ENCODE measurements at regions not wholly inside any gene's neighbourhood (a gene's known extent, or its start where the extent isn't known, plus 50 kb on each side); places are given as distances from the start of the nearest gene placed in this dataset.

DNA sequence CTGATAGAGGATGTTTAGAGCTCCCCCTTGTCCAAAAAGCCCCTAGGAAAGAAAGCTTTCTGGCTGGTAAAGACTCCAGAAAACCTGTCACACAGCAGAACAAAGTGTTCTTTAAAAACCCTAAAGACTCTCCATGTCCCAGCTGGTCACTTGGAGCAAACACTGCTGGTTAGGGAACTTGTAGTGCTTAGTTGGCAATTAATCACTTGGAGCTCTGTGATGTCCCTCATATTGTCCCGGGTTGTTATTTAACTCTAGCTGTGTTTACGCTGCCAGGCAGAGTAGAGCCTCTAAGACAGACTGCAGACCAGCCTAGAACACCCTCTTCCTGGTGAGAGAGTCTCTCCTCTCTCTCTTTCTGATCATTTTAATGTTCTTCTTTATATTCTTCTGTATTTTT lies 267.3 kb downstream of the BCOR start:
- no peak overlapping the region for H3K4me3 ChIP-seq (ENCODE audit: low read length)
- no peak overlapping the region for H3K27ac ChIP-seq (ENCODE audit: low read length)
- H3K9me3 ChIP-seq (ENCODE audit: control insufficient read depth, low read depth, low read length), result no peaks in the 10 kb centered on the region
- no peaks in the 10 kb centered on the region for H3K36me3 ChIP-seq (ENCODE audit: control insufficient read depth, insufficient read depth, low read length)
- H3K4me1 ChIP-seq (ENCODE audit: control insufficient read depth, insufficient read depth, low read length), result peaks cover 2% of the 10 kb centered on the region
- no CpG with 5 or more reads among the region's 2 CpGs for WGBS (ENCODE audit: insufficient coverage, low lambda C conversion rate)
- DNase-seq, result no peak
- no peaks in the 10 kb centered on the region for H3K27me3 ChIP-seq (ENCODE audit: control insufficient read depth, insufficient read depth, low read length)

DNA sequence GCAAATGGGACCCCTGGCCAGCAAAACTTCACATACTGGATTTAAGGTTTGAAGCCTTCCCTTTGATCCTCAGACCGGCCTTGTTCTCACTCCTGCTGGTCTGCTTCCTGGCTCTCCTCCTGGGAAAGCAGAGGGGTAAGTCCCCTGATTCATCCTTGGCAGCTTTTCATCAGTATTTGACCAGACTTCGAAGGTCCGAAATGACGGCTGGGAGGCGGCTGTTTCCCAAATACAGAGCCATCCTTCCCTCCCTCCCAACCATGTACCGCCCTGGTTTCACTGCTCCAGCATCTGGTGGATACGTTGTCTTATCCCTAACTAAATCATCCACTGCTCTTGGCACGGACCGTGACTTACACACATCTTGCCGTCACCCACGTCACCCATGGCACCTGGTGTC lies 265.5 kb downstream of the BCOR start:
- H3K9me3 ChIP-seq (ENCODE audit: control insufficient read depth, low read depth, low read length), result no peaks in the 10 kb centered on the region
- H3K4me1 ChIP-seq (ENCODE audit: control insufficient read depth, insufficient read depth, low read length), result peaks cover 2% of the 10 kb centered on the region
- no peak overlapping the region for H3K4me3 ChIP-seq (ENCODE audit: low read length)
- H3K36me3 ChIP-seq (ENCODE audit: control insufficient read depth, insufficient read depth, low read length), result no peaks in the 10 kb centered on the region
- WGBS (ENCODE audit: insufficient coverage, low lambda C conversion rate), result no CpG with 5 or more reads among the region's 11 CpGs
- no peaks in the 10 kb centered on the region for H3K27me3 ChIP-seq (ENCODE audit: control insufficient read depth, insufficient read depth, low read length)
- DNase-seq, result no peak
- H3K27ac ChIP-seq (ENCODE audit: low read length), result no peak overlapping the region

DNA sequence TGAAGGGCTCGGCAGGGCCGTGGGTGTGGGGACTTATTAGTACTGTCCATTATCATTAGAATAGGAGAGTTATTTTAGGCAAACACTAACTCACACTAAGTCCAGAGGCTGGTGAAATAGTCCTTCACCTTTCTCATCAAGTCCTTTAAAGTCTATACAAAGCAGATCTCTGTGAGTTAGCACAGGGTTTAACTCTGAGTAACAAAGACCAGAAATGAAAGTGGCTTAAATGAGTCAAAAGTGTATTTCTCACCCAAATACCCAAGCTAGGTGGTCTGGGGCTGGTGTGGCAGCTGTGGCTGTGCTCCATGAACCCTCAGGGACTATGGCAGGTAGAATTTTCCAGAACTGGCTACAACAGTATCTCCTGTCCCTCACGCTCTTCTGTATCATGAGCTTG lies 263.2 kb downstream of the BCOR start:
- Histone ChIP-seq H3K36me3 (ENCODE audit: control insufficient read depth, insufficient read depth, low read length) (no peaks in the 10 kb centered on the region), H3K9me3 (ENCODE audit: control insufficient read depth, low read depth, low read length) (no peaks in the 10 kb centered on the region), H3K27me3 (ENCODE audit: control insufficient read depth, insufficient read depth, low read length) (no peaks in the 10 kb centered on the region), H3K4me3 (ENCODE audit: low read length) (no peak overlapping the region), H3K27ac (ENCODE audit: low read length) (no peak overlapping the region), H3K4me1 (ENCODE audit: control insufficient read depth, insufficient read depth, low read length) (peaks cover 2% of the 10 kb centered on the region)
- DNase-seq, result no peak
- no CpG with 5 or more reads among the region's 3 CpGs for WGBS (ENCODE audit: insufficient coverage, low lambda C conversion rate)

DNA sequence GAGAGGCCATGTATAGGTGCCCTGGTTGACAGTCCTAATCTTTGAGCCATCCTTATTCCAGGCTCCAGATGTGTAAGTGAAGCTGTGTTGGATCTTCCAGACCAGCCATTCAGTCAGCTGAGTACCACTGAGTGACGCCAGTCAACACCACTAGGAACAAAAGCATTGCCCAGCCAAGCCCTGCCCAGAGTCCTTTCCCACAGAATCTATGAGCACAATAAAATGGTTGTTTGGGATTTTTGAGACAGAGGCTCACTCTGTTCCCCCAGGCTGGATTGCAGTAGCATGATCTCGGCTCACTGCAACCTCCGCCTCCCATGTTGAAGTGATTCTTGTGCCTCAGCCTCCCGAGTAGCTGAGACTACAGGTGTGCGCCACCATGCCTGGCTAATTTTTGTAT lies 262.5 kb downstream of the BCOR start:
- H3K36me3 ChIP-seq (ENCODE audit: control insufficient read depth, insufficient read depth, low read length), result no peaks in the 10 kb centered on the region
- H3K9me3 ChIP-seq (ENCODE audit: control insufficient read depth, low read depth, low read length), result no peaks in the 10 kb centered on the region
- no CpG with 5 or more reads among the region's 5 CpGs for WGBS (ENCODE audit: insufficient coverage, low lambda C conversion rate)
- H3K27ac ChIP-seq (ENCODE audit: low read length), result no peak overlapping the region
- no peak for DNase-seq
- H3K4me1 ChIP-seq (ENCODE audit: control insufficient read depth, insufficient read depth, low read length), result no peaks in the 10 kb centered on the region
- no peaks in the 10 kb centered on the region for H3K27me3 ChIP-seq (ENCODE audit: control insufficient read depth, insufficient read depth, low read length)
- no peak overlapping the region for H3K4me3 ChIP-seq (ENCODE audit: low read length)

DNA sequence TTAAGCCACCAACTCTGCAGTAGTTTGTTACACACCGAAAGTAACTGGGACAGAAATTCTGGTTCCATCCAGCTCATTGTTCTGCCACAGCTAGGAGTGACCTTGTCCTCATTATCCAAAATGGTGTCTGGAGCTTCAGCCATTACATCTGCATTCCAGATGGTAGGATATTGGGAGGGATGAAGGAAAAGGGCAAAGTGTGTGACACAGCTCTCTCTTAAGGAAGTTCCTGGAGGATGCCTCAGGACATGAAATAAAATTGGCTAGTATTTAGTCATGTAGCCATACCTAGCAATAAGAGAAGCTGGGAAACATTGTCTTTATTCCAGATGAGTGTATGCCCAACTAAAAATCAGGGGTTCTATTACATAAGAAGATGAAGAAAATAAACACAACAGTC lies 262.0 kb downstream of the BCOR start:
- H3K27ac ChIP-seq (ENCODE audit: low read length), result no peak overlapping the region
- H3K9me3 ChIP-seq (ENCODE audit: control insufficient read depth, low read depth, low read length), result no peaks in the 10 kb centered on the region
- H3K4me3 ChIP-seq (ENCODE audit: low read length), result no peak overlapping the region
- no peaks in the 10 kb centered on the region for H3K4me1 ChIP-seq (ENCODE audit: control insufficient read depth, insufficient read depth, low read length)
- DNase-seq, result no peak
- H3K36me3 ChIP-seq (ENCODE audit: control insufficient read depth, insufficient read depth, low read length), result no peaks in the 10 kb centered on the region
- WGBS (ENCODE audit: insufficient coverage, low lambda C conversion rate), result no CpG with 5 or more reads among the region's 1 CpG
- no peaks in the 10 kb centered on the region for H3K27me3 ChIP-seq (ENCODE audit: control insufficient read depth, insufficient read depth, low read length)

DNA sequence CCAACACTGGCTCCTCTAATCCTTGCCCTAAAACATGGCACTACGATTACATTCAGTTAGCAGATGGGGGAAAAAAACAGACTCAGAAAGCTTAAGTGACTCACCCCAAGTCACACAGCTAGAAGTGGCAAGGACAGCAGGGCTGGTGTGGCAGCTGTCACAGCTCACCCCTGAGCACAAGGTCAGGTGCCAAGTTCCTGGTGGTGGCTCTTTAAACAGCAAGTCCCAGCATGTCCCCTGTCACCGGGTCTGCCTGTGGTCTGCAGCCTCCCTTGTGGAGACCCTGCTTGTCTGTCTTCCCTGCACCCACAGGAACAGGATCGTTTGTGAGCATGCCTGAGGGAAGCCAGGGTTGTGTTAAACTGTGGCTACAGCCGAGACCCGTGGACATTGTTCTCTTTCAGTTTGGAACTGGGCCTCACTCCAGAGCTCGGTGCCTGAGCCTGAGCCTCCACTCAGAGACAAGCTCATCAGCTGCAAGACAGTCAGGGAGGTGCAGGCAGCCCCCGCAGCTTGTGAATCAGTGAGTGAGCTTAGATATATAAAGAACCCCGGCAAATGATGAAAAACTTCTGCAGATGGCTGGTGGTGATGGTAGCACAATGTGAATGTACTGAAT lies 260.8 kb downstream of the BCOR start:
- Histone ChIP-seq H3K36me3 (ENCODE audit: control insufficient read depth, insufficient read depth, low read length) (no peaks in the 10 kb centered on the region), H3K9me3 (ENCODE audit: control insufficient read depth, low read depth, low read length) (no peaks in the 10 kb centered on the region), H3K4me3 (ENCODE audit: low read length) (no peak overlapping the region), H3K27ac (ENCODE audit: low read length) (no peak overlapping the region), H3K4me1 (ENCODE audit: control insufficient read depth, insufficient read depth, low read length) (no peaks in the 10 kb centered on the region), H3K27me3 (ENCODE audit: control insufficient read depth, insufficient read depth, low read length) (no peaks in the 10 kb centered on the region)
- DNase-seq, result no peak
- no CpG with 5 or more reads among the region's 8 CpGs for WGBS (ENCODE audit: insufficient coverage, low lambda C conversion rate)

DNA sequence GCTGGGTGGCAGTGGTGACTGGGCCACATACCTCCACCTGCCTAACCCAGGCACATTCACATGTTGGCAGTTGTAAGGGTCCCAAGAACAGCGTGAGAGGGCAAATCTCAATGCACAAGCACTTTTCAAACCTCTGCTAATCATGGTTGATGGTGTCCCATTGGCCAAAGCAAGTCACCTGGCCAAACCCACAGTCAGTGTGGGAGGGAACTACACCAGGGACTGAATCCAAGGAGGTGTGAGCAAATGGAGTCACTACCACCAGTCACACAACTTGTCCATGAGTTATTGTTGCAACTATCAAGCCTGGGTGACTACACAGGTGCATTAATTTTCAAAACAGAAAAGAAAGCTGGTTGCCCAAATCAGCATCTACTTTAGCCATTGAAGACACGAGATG lies 260.1 kb downstream of the BCOR start:
- Histone ChIP-seq H3K4me1 (ENCODE audit: control insufficient read depth, insufficient read depth, low read length) (no peaks in the 10 kb centered on the region), H3K27ac (ENCODE audit: low read length) (no peak overlapping the region), H3K27me3 (ENCODE audit: control insufficient read depth, insufficient read depth, low read length) (no peaks in the 10 kb centered on the region), H3K4me3 (ENCODE audit: low read length) (no peak overlapping the region), H3K9me3 (ENCODE audit: control insufficient read depth, low read depth, low read length) (no peaks in the 10 kb centered on the region), H3K36me3 (ENCODE audit: control insufficient read depth, insufficient read depth, low read length) (no peaks in the 10 kb centered on the region)
- no CpG with 5 or more reads among the region's 2 CpGs for WGBS (ENCODE audit: insufficient coverage, low lambda C conversion rate)
- no peak for DNase-seq

DNA sequence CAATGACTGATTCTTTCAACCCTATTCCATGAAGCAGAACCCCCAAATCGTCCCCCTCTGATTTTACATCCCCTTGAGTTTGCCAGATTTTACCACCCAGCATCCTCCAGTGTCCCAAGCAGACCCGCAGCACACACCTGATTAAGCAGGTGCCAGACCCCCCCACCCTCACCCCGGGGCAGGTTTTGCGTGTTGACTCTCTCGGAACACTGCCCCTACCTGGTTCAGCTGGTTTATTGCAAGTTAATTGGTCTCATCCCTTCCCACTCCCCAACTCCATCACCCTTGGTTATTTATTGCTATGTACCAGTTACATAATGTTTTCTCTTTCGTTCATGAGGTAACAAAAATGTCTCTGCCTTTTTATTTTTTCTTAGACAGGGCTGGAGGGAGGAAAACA lies 258.4 kb downstream of the BCOR start:
- no CpG with 5 or more reads among the region's 6 CpGs for WGBS (ENCODE audit: insufficient coverage, low lambda C conversion rate)

DNA sequence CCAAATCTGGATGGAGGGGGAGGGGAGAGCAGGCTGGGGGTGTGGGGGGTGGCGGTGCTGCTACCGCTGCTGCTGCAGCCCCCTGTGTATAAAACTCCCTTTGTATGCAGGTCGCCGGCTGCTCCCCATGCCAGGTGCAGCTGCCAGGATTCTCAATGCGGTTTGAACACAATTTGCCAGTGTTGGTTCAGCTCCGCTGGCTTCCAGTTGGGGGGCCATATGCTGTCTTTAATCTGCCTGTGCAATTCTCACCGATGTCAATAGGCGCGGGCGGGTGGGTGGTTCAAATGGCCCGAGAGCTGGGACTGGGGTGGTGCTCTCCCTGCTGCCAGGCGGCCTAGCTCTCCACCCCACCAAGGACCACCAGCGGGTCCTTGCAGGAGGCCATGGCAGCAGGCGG lies 257.6 kb downstream of the BCOR start:
- H3K4me1 ChIP-seq (ENCODE audit: control insufficient read depth, insufficient read depth, low read length), result no peaks in the 10 kb centered on the region
- no peak overlapping the region for H3K27ac ChIP-seq (ENCODE audit: low read length)

More for the DNA sequence above, 258.4 kb downstream of the BCOR start:
- Histone ChIP-seq H3K27me3 (ENCODE audit: control insufficient read depth, insufficient read depth, low read length) (no peaks in the 10 kb centered on the region), H3K4me3 (ENCODE audit: low read length) (no peak overlapping the region), H3K4me1 (ENCODE audit: control insufficient read depth, insufficient read depth, low read length) (no peaks in the 10 kb centered on the region), H3K9me3 (ENCODE audit: control insufficient read depth, low read depth, low read length) (no peaks in the 10 kb centered on the region), H3K36me3 (ENCODE audit: control insufficient read depth, insufficient read depth, low read length) (no peaks in the 10 kb centered on the region), H3K27ac (ENCODE audit: low read length) (no peak overlapping the region)
- no peak for DNase-seq

DNA sequence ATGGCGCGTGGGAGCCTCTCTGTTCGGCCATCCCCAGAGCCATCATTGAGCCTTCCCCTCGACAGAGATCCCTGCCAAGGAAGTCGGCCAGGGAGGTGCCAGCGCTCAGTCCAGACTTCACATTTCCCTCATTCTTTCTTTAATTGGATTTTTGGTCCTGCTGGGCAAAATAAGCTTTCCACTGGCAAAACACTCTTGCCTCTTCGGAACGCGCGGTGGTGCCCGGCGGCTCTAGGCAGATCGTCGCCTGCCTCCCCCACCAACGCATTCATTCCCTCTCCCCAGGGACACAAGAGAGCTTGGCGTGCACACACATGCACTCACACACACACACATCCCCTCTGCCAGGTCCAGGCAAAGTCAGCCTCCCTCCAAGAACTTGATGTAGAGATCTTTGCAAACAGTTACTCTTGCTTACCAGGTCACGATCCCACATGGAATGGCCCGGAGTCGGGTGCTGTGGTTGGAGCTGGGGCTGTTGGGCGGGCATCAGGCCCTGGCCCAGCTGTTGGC lies 257.1 kb downstream of the BCOR start:
- Histone ChIP-seq H3K36me3 (ENCODE audit: control insufficient read depth, insufficient read depth, low read length) (no peaks in the 10 kb centered on the region), H3K9me3 (ENCODE audit: control insufficient read depth, low read depth, low read length) (no peaks in the 10 kb centered on the region), H3K27ac (ENCODE audit: low read length) (no peak overlapping the region), H3K4me1 (ENCODE audit: control insufficient read depth, insufficient read depth, low read length) (no peaks in the 10 kb centered on the region), H3K4me3 (ENCODE audit: low read length) (no peak overlapping the region), H3K27me3 (ENCODE audit: control insufficient read depth, insufficient read depth, low read length) (no peaks in the 10 kb centered on the region)
- no CpG with 5 or more reads among the region's 20 CpGs for WGBS (ENCODE audit: insufficient coverage, low lambda C conversion rate)
- DNase-seq, result no peak

More for the DNA sequence above, 257.6 kb downstream of the BCOR start:
- no peak for DNase-seq
- no peaks in the 10 kb centered on the region for H3K36me3 ChIP-seq (ENCODE audit: control insufficient read depth, insufficient read depth, low read length)
- H3K4me3 ChIP-seq (ENCODE audit: low read length), result no peak overlapping the region
- H3K27me3 ChIP-seq (ENCODE audit: control insufficient read depth, insufficient read depth, low read length), result no peaks in the 10 kb centered on the region
- H3K9me3 ChIP-seq (ENCODE audit: control insufficient read depth, low read depth, low read length), result no peaks in the 10 kb centered on the region
- WGBS (ENCODE audit: insufficient coverage, low lambda C conversion rate), result no CpG with 5 or more reads among the region's 14 CpGs

DNA sequence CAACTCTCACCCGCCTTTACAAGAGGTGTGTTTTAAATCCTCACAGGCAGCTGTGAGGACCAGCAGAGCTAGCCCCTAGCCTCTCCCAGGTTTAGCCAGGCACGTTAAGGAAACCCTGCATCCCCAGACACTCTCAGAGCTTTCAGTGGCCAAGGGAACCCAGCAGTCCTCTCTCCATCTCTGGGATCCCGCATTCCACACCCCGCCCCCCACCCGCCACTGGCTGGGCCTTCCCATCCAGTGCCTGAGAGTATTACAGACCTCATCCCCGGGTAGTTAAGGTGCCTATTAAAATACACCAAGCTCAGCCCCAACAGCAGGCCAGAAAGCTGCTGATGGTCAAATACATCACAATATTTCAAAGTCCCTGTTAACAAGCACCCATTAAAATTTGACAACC lies 256.2 kb downstream of the BCOR start:
- H3K9me3 ChIP-seq (ENCODE audit: control insufficient read depth, low read depth, low read length), result no peaks in the 10 kb centered on the region
- DNase-seq, result no peak
- no peak overlapping the region for H3K4me3 ChIP-seq (ENCODE audit: low read length)
- no peaks in the 10 kb centered on the region for H3K36me3 ChIP-seq (ENCODE audit: control insufficient read depth, insufficient read depth, low read length)
- no peaks in the 10 kb centered on the region for H3K27me3 ChIP-seq (ENCODE audit: control insufficient read depth, insufficient read depth, low read length)
- no peak overlapping the region for H3K27ac ChIP-seq (ENCODE audit: low read length)
- H3K4me1 ChIP-seq (ENCODE audit: control insufficient read depth, insufficient read depth, low read length), result no peaks in the 10 kb centered on the region
- no CpG with 5 or more reads among the region's 6 CpGs for WGBS (ENCODE audit: insufficient coverage, low lambda C conversion rate)
